K562 (cell line): ENCODE measurements at regions not wholly inside any gene's neighbourhood (a gene's known extent, or its start where the extent isn't known, plus 50 kb on each side); places are given as distances from the start of the nearest gene placed in this dataset.

Source experiments
- ATAC-seq: fragments of 200-7000 bp; cut with Tn5 transposase; 3 replicates; pipeline ENCODE4 v1.9.1; 2020; ENCODE audit warnings: moderate library complexity
- BruUV-seq: library from RNA; stranded (reverse); fragments of 400-500 nt; replicated peaks from 2 replicates; lab custom pipeline; 2021; lab: Mats Ljungman, UMichigan
- CTCF ChIA-PET: fragments of 300-600 bp; formaldehyde crosslinking; extraction: SDS; loops from one replicate; lab custom pipeline; 2021; ENCODE audit warnings: low intra/inter-chr PET ratio; lab: Yijun Ruan, JAX
- POLR2A ChIA-PET: fragments of 300-600, 350-650 bp; sonication (Branson Sonifier 250); formaldehyde crosslinking; extraction: SDS; loops from one replicate; lab custom pipeline; 2021; ENCODE audit warnings: antibody characterized with exemption, inconsistent platforms; lab: Yijun Ruan, JAX
- DNase-seq, 4 experiments: peaks; one replicate each; pipeline versions ENCODE4 v3.0.0 to v3.0.0-alpha.2; 2011 to 2018; ENCODE audit warnings: low spot score in 3 of 4, mixed read lengths in 3 of 4; ENCODE audit errors: extremely low read depth in 1 of 4
- FAIRE-seq: peaks from 2 replicates; lab custom pipeline; 2011; peaks lifted over from hg19 to GRCh38; lab: Jason Lieb, UNC
- H2AFZ ChIP-seq: 2 replicates; pipeline ENCODE4 v1.6.0; 2011; ENCODE audit warnings: low read depth, low read length, control low read depth, inconsistent platforms
- H3K27ac ChIP-seq: fragments of 200-600 bp; 3 replicates; pipeline ENCODE4 v1.8.0; 2011; ENCODE audit warnings: low read depth, mild to moderate bottlenecking, control low read depth, inconsistent platforms, low read length, moderate library complexity, mixed read lengths; ENCODE audit errors: extremely low read depth
- H3K27me3 ChIP-seq, 2 experiments: fragments of 300-600 bp in 1 of 2; 2 replicates in 1 of 2; 3 replicates in 1 of 2; pipeline versions ENCODE4 v1.6.0 to v1.8.0; 2011; ENCODE audit warnings: inconsistent platforms in 2 of 2, low read length in 2 of 2, mild to moderate bottlenecking in 1 of 2, mixed read lengths in 1 of 2, moderate library complexity in 1 of 2; ENCODE audit not compliant: control insufficient read depth in 2 of 2, insufficient read depth in 2 of 2
- H3K36me3 ChIP-seq: fragments of 300-600 bp; 3 replicates; pipeline ENCODE4 v1.8.0; 2011; ENCODE audit warnings: mild to moderate bottlenecking, low read length, inconsistent platforms; ENCODE audit not compliant: control insufficient read depth, insufficient read depth
- H3K4me1 ChIP-seq, 2 experiments: fragments of 200-600 bp in 1 of 2; replicated peaks in 1 of 2; 2 replicates in 1 of 2; 3 replicates in 1 of 2; pipeline versions ENCODE4 v1.5.1 to v1.8.0; 2011; ENCODE audit warnings: inconsistent platforms in 2 of 2, low read length in 2 of 2, mild to moderate bottlenecking in 1 of 2, mixed read lengths in 1 of 2, moderate library complexity in 1 of 2; ENCODE audit not compliant: control insufficient read depth in 2 of 2, insufficient read depth in 2 of 2
- H3K4me2 ChIP-seq: 2 replicates; pipeline ENCODE4 v1.6.1; 2011; ENCODE audit warnings: low read length, control low read depth, inconsistent platforms, mixed read lengths; ENCODE audit not compliant: insufficient read depth
- H3K4me3 ChIP-seq: fragments of 200-600 bp; sonication (generic), shearing (Covaris generic); 2 replicates; pipeline ENCODE4 v1.5.1; 2016; ENCODE audit warnings: control low read depth, inconsistent platforms
- H3K79me2 ChIP-seq: fragments of 200-600 bp; 3 replicates; pipeline ENCODE4 v1.8.0; 2011; ENCODE audit warnings: low read length, inconsistent platforms; ENCODE audit not compliant: control insufficient read depth, insufficient read depth
- H3K9ac ChIP-seq, 2 experiments: 2 replicates each; pipeline versions ENCODE4 v1.6.0 to v1.6.1; 2011; ENCODE audit warnings: low read depth in 2 of 2, low read length in 2 of 2, control low read depth in 1 of 2, inconsistent platforms in 1 of 2, mild to moderate bottlenecking in 1 of 2, mixed read lengths in 1 of 2; ENCODE audit not compliant: insufficient read depth in 1 of 2
- H3K9me1 ChIP-seq: one replicate; pipeline ENCODE4 v1.6.0; 2011; ENCODE audit warnings: inconsistent platforms, mild to moderate bottlenecking, low read length, moderate library complexity; ENCODE audit not compliant: control insufficient read depth, insufficient read depth
- H3K9me3 ChIP-seq: replicated peaks from 2 replicates; pipeline ENCODE4 v1.5.1; 2011; ENCODE audit warnings: low read depth, low read length, inconsistent platforms; ENCODE audit not compliant: control insufficient read depth, insufficient read depth
- H4K20me1 ChIP-seq: replicated peaks from 2 replicates; pipeline ENCODE4 v1.6.1; 2011; ENCODE audit warnings: low read length, inconsistent platforms, mixed read lengths; ENCODE audit not compliant: control insufficient read depth, insufficient read depth
- ARID1B ChIP-seq: fragments of 450-650 bp; IDR thresholded peaks from 2 replicates; pipeline ENCODE4 v1.6.1; 2016; ENCODE audit warnings: antibody characterized with exemption, mild to moderate bottlenecking, inconsistent platforms
- KDM2B ChIP-seq: fragments of 250-450 bp; sonication (Bioruptor Pico); IDR thresholded peaks from 2 replicates; pipeline ENCODE4 v1.8.0; 2021; ENCODE audit warnings: mild to moderate bottlenecking, moderate library complexity
- RBM25 ChIP-seq: fragments of 200-400 bp; formaldehyde crosslinking; IDR thresholded peaks from 2 replicates; pipeline ENCODE4 v1.6.1; 2018; ENCODE audit warnings: low read length, low read depth, moderate library complexity; ENCODE audit not compliant: severe bottlenecking
- SMARCB1 ChIP-seq: IDR thresholded peaks from 2 replicates; pipeline ENCODE4 v1.6.1; 2011; ENCODE audit warnings: improper control_type of control experiment, low read depth; ENCODE audit not compliant: insufficient read length
- ZNF551 ChIP-seq: fragments of 250-450 bp; sonication (Bioruptor Pico); IDR thresholded peaks from 2 replicates; pipeline ENCODE4 v1.5.0; 2021; ENCODE audit warnings: mild to moderate bottlenecking, moderate library complexity
- WGBS: fragments of 100-300 bp; shearing (Covaris generic); methylation state at CpG from one replicate; pipeline ENCODE4 v1.1.6; 2016; ENCODE audit warnings: low coverage, mixed read lengths; ENCODE audit not compliant: insufficient coverage; ENCODE audit errors: missing lambda C conversion rate; 5-methylcytosine and 5-hydroxymethylcytosine counted together
- in situ Hi-C: fragments of 300-500 bp; cut with MboI; formaldehyde crosslinking; loops from 4 replicates; pipeline ENCODE4 v1.15.0; 2018; ENCODE audit warnings: inconsistent platforms, mixed read lengths
- intact Hi-C: fragments of 100-400 bp; cut with micrococcal nuclease; formaldehyde crosslinking; loops from 2 replicates; pipeline ENCODE4 v1.14.2; 2022
- TF ChIP-seq, protein P1 (sequence below): fragments of 450-650 bp; IDR thresholded peaks from 2 replicates; pipeline ENCODE4 v1.6.1; 2016; ENCODE audit warnings: antibody characterized with exemption

DNA sequence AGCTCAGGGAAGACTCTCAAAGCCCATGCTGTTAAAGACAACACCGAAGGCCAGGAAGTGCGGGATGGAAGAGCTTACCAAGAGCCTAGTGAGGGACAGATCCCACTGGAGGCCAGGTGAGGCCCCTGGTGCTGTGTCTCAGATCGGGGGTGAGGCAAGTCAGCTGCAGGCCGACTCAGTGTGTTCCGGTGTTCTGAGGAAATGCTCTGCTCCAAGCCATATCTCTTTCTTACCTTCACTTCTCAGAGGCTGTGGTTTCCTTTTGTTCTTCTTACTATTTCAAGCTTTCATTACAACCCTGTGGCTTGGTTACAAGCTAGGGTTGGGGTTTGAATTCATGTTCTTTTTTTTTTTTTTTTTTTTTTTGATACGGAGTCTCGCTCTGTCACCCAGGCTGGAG, 114.3 kb upstream of the ZFP64 start:
- TF ChIP-seq SMARCB1 (no peak), RBM25 (no peak)
- TF ChIP-seq, protein P1, sequence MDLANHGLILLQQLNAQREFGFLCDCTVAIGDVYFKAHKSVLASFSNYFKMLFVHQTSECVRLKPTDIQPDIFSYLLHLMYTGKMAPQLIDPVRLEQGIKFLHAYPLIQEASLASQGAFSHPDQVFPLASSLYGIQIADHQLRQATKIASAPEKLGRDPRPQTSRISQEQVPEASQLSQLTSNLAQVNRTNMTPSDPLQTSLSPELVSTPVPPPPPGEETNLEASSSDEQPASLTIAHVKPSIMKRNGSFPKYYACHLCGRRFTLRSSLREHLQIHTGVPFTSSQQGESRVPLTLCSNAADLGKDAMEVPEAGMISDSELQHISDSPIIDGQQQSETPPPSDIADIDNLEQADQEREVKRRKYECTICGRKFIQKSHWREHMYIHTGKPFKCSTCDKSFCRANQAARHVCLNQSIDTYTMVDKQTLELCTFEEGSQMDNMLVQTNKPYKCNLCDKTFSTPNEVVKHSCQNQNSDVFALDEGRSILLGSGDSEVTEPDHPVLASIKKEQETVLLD = no peak
- TF ChIP-seq, all 486 proteins: peak for 0
- ChIA-PET CTCF (no interaction called here), POLR2A (interaction anchor here (0.6 to 1.0 kb wide), 2 partner anchors 13 to 122 kb away, joined by 3 read pairs; no protein-coding TSS in a partner anchor)
- no peaks in the 10 kb centered on the region for H3K9me1 ChIP-seq
- DNase-seq = no peak
- in situ Hi-C loops (no loop called here), intact Hi-C loops (no loop called here)
- no peak overlapping the region for H3K27ac ChIP-seq
- no peak overlapping the region for H3K4me3 ChIP-seq
- H3K27me3 ChIP-seq = no peaks in the 10 kb centered on the region
- no peak overlapping the region for H2AFZ ChIP-seq
- ATAC-seq = no peak
- H3K4me1 ChIP-seq = 0 out of 5 replicates have a peak, but pooled peaks cover 0 to 4% of the 10 kb centered on the region in 2 experiments
- 24% methylated on average over 7 of the region's 7 CpGs for WGBS
- FAIRE-seq = no peak
- H3K79me2 ChIP-seq = no peaks in the 10 kb centered on the region
- no peaks in the 10 kb centered on the region for H3K9me3 ChIP-seq
- BruUV-seq = no TSS peak
- H3K36me3 ChIP-seq = no peaks in the 10 kb centered on the region
- no peak overlapping the region for H3K4me2 ChIP-seq
- H3K9ac ChIP-seq = no peak overlapping the region
- H4K20me1 ChIP-seq = no peaks in the 10 kb centered on the region

DNA sequence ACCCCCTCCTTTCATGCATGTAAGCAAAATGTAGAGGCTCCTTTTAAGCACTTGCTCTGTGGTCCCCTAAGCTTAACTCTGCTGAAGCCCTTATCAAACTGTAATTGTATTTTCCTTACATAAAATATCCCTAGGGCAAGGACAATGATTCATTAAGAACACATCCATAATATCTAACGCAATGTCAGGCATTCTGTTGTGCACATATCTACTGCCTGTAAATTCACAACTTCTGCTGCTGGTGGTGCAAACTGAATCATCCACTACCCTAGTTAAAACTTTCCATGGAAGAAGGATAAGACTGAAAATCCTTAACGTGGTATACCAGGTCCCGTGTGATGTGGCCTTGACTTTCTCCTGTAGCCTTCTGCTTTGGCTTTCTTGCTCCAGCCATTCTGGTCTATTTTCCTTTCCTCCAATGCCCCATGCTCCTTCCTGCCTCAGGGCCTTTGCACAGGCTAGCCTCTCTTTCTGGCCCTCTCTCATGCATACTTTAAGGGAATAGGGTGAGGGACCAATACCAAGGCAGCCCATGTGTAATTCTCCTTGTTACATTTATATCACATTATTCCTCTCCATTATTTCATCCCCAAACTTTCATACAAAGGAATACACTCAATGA, 113.6 kb upstream of the ZFP64 start:
- in situ Hi-C loops = no loop called here
- Histone ChIP-seq H2AFZ (no peak overlapping the region), H3K4me3 (no peak overlapping the region), H3K4me1 (0 out of 5 replicates have a peak, but pooled peaks cover 0 to 4% of the 10 kb centered on the region in 2 experiments), H3K79me2 (no peaks in the 10 kb centered on the region)
- ATAC-seq = no peak
- peak; percentile 52 for TF ChIP-seq RBM25
- no peak for TF ChIP-seq KDM2B
- no peak for TF ChIP-seq ZNF551 (CRISPR knock-in tag)
- no peak for TF ChIP-seq ARID1B
- TF ChIP-seq, all 486 proteins: peak for 1
- Histone ChIP-seq H3K27me3 (no peaks in the 10 kb centered on the region), H4K20me1 (no peaks in the 10 kb centered on the region), H3K9ac (no peak overlapping the region), H3K9me1 (no peaks in the 10 kb centered on the region), H3K27ac (no peak overlapping the region), H3K4me2 (no peak overlapping the region), H3K36me3 (no peaks in the 10 kb centered on the region), H3K9me3 (no peaks in the 10 kb centered on the region)
- BruUV-seq = no TSS peak
- POLR2A ChIA-PET = interaction anchor here (0.6 kb wide), 1 partner anchor 121 kb away, joined by 3 read pairs; no protein-coding TSS in a partner anchor
- no peak for FAIRE-seq
- intact Hi-C loops = no loop called here
- CTCF ChIA-PET = no interaction called here
- 32% methylated on average over 3 of the region's 3 CpGs for WGBS
- no peak for DNase-seq
